DLD1 (cell line): ENCODE measurements at regions not wholly inside any gene's neighbourhood (a gene's known extent, or its start where the extent isn't known, plus 50 kb on each side); places are given as distances from the start of the nearest gene placed in this dataset.

Experiments
- in situ Hi-C: cut with HindIII; loops from 2 replicates; pipeline ENCODE4 v1.10.0; 2017; ENCODE audit warnings: low sequenced_read_pairs

GRCh38 chr3:25372167-25372566 is 55.9 kb upstream of the RARB start:
- in situ Hi-C loops = no loop called here

DNA sequence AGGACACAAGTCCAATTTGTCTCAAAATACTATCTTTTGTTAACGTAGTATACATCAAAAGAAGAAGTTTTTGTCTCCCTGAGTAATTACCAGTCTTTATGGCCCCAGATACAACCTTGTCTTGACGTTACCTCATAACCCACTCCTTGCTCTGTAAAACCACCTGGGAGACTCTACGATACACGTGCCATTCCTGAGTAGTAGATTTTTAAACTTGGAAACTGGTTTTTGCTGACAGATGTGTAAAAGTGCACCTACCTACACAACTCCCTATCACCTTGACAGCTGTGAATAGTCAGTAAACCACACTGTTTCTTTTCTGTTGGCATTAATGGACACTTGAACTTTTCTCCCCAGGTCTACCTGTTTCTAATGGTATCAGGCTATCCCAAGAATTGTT is 51.7 kb upstream of the RARB start:
- in situ Hi-C loops = no loop called here

DNA sequence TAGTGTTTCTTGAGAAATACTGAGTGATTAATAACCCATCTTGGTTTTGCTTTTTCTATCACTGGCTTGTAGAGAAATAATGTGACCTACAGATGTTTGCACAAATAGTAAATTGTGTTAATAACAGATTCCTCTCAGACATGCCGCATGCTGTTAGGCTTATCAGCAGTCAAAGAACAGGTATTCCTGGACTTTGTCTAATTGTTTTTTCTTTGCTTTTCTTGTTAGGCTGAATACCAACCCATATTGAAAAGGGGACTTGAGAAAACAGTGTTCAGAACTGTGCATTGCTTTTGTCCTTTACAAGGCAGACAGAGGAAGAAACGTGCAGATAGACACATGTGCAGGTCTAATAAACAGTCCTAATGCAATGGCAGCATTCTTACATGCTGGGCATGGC is 51.0 kb upstream of the RARB start:
- in situ Hi-C loops = no loop called here
